Fibroblast of villous mesenchyme (primary cell): ENCODE measurements at regions not wholly inside any gene's neighbourhood (a gene's known extent, or its start where the extent isn't known, plus 50 kb on each side); places are given as distances from the start of the nearest gene placed in this dataset.

Experiments used
- DNase-seq: peaks from one replicate; pipeline ENCODE4 v3.0.0-alpha.2; 2010; ENCODE audit warnings: low read depth
- H3K4me3 ChIP-seq: 2 replicates; pipeline ENCODE4 v1.5.1; 2011; ENCODE audit warnings: low read depth, mild to moderate bottlenecking, low read length
- CTCF ChIP-seq: IDR thresholded peaks from 2 replicates; pipeline ENCODE4 v1.5.1; 2012; ENCODE audit warnings: low read depth, mild to moderate bottlenecking, low read length; ENCODE audit not compliant: insufficient read depth

- no peak for DNase-seq
- no peak overlapping the region for H3K4me3 ChIP-seq
- no peak for TF ChIP-seq CTCF
Measured at GRCh38 chrX:63913719-63914118, 128.7 kb upstream of the ARHGEF9 start.

GRCh38 chrX:63889001-63889400, 104.0 kb upstream of the ARHGEF9 start:
- DNase-seq = peak; percentile 2
- H3K4me3 ChIP-seq = no peak overlapping the region
- TF ChIP-seq CTCF = no peak

- DNase-seq = no peak
- TF ChIP-seq CTCF = no peak
- H3K4me3 ChIP-seq = no peak overlapping the region
Measured at GRCh38 chrX:63884821-63885790, 100.1 kb upstream of the ARHGEF9 start.

- no peak for DNase-seq
- no peak for TF ChIP-seq CTCF
- H3K4me3 ChIP-seq = no peak overlapping the region
Measured at GRCh38 chrX:63869506-63869905, 84.5 kb upstream of the ARHGEF9 start.

- H3K4me3 ChIP-seq = no peak overlapping the region
- DNase-seq = no peak
- no peak for TF ChIP-seq CTCF
Measured at GRCh38 chrX:63855896-63856295, 70.9 kb upstream of the ARHGEF9 start.

GRCh38 chrX:63835361-63835760, 50.3 kb upstream of the ARHGEF9 start:
- no peak for DNase-seq
- TF ChIP-seq CTCF = no peak
- H3K4me3 ChIP-seq = no peak overlapping the region
